CD1c-positive myeloid dendritic cell (primary cell): ENCODE measurements at regions not wholly inside any gene's neighbourhood (a gene's known extent, or its start where the extent isn't known, plus 50 kb on each side); places are given as distances from the start of the nearest gene placed in this dataset.
"Not testable (repeated sequence)": the region's sequence is repeated elsewhere in the genome, so short reads cannot be mapped to it uniquely, and the experiment has no call there.

Experiments used
- DNase-seq: peaks from one replicate; pipeline ENCODE4 v3.0.0-alpha.2; 2016; ENCODE audit errors: extremely low spot score

GRCh38 chr5:67880876-67881275 is 334.7 kb upstream of the PIK3R1 start:
- no peak for DNase-seq

DNA sequence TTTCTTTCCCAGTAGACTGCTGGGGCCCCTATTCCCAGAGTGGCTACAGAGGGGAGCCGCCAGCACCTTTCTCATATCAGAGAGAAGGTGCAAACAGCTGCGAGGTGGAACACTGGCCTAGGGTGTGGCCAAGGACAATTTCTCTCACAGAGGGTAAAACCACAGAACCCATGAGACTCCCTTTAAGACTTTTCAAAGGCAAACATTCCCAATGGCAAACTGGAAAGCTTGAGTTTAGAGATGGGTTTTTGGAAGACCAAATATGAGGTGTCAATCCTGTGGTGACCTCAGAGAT is 335.1 kb upstream of the PIK3R1 start:
- no peak for DNase-seq

GRCh38 chr5:67879620-67880510 is 335.7 kb upstream of the PIK3R1 start:
- DNase-seq = no peak

DNA sequence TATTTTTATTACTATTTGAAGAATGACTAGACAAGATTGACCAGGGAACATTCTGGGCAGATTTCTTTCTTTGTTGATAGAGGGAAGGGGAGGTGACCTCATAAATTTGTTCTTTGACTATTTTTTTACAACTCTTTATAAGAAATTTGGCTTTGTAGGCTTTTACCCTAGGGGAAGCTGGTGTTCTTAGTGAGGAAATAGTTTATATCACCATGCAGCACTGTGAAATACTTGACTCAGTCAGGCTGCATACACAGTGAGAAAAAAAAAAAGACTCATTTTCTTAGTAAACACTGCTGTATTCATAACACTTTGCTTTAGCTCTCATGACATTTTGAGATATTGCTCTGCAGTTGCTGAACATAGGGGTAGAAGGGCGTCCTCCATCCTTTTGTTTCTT is 336.6 kb upstream of the PIK3R1 start:
- no peak for DNase-seq

- no peak for DNase-seq
Measured at GRCh38 chr5:67876371-67876770, 339.2 kb upstream of the PIK3R1 start.

DNA sequence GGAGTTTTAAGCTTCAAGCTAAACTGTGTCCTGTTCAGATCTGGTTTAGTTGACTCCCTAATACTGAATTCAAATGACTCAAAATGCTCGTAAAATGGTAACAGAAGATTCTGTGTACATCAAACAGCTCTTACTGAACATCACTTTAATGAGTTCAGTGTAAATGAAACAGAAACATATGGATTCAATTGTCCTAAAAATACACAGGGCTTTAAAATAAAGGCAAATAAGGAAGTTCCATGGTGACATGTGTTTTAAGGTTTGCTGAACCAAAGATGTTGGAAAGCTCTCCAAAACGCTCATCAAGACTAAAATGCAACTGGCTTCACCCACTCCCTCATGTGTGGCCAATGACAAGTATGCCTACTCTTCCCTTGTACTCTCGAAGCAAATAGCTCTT is 340.0 kb upstream of the PIK3R1 start:
- no peak for DNase-seq

DNA sequence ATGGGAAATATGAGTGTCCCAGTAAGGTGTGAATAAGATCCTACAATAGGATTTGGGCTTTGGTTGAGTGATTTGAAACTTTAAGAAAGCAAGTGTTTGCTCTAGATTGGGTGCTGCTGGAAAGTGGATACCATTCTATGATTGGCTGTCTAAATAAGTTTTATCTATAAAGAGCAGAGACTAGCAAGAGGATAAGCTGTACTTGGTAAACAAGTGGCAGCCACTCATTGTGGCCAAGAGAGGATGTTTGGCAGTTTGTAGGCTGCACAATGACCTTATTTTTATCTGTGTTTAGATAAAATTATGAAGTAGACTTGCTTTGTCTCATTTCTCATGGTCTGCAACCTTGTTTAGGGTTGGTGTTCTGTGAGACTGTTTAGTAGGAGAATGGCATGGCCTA is 341.6 kb upstream of the PIK3R1 start:
- no peak for DNase-seq

- DNase-seq = no peak
Measured at GRCh38 chr5:67870662-67871061, 344.9 kb upstream of the PIK3R1 start.

DNA sequence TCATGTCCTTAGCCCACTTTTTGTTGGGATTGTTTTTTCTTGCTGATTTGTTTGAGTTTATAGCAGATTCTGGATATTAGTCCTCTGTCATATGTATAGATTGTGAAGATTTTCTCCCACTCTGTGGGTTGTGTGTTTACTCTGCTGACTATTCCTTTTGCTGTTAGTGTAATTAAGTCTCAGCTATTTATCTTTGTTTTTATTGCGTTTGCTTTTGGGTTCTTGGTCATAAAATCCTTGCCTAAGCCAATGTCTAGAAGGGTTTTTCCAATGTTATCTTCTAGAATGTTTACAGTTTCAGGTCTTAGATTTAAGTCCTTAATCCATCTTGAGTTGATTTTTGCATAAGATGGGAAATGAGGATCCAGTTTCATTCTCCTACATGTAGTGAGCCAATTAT is 351.2 kb upstream of the PIK3R1 start:
- not testable (repeated sequence) for DNase-seq

GRCh38 chr5:67858471-67859031 is 357.0 kb upstream of the PIK3R1 start:
- DNase-seq = no peak

DNA sequence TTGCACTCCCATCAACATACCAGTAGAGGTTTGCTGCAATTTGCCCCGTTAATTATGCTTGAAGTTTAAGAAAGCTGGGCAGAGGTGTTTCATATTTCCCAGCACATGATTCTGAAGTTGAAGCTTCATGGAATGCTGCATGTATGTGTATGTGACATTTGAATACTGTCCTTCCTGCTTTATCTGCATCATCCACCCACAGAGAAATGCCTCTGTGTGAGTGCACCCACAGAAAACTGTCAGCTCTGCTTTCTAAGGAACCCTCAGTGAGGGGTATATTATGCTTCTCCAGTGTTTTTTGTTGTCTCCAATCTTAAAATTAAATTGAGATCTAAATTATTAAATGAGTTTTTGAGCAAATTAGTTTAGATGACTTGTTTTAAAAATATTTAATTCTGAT is 358.1 kb upstream of the PIK3R1 start:
- no peak for DNase-seq

GRCh38 chr5:67855523-67855922 is 360.0 kb upstream of the PIK3R1 start:
- no peak for DNase-seq

DNA sequence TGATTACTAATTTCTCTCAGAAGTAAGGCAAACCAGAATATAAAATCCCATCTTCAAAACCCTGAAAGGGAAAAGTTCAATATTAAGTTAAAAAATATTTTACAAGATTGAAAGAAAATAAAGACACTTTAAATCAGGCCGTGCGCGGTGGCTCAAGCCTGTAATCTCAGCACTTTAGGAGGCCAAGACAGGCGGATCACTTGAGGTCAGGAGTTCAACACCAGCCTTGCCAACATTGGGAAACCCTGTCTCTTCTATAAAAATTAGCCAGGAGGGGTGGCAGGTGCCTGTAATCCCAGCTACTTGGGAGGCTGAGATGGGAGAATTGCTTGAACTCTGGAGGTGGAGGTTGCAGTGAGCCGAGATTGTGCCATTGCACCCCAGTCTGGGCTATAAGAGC is 364.6 kb upstream of the PIK3R1 start:
- DNase-seq = not testable (repeated sequence)

GRCh38 chr5:67844924-67845323 is 370.6 kb upstream of the PIK3R1 start:
- DNase-seq = no peak

DNA sequence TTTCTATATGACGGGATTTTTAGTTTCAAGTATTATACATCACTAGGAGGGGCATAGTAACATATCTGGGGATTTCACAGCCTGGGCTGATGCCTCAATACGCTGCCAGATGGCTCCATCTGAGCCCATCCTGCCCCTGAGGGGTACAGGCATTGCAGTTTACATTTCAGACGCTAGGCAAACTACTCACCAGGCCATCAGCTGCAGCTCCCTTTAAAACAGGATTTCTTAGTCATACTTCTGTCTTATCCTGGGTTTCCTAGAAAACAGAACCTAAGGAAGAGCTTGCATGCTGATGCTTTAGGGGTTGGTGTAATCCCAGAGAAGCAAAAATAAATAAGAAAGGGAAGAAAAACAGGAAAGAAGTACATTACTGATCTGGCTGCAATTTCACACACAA is 372.8 kb upstream of the PIK3R1 start:
- no peak for DNase-seq

GRCh38 chr5:67837225-67837624 is 378.3 kb upstream of the PIK3R1 start:
- not testable (repeated sequence) for DNase-seq

- not testable (repeated sequence) for DNase-seq
Measured at GRCh38 chr5:67836496-67836895, 379.1 kb upstream of the PIK3R1 start.

- DNase-seq = no peak
Measured at GRCh38 chr5:67831048-67831447, 384.5 kb upstream of the PIK3R1 start.

- DNase-seq = no peak
Measured at GRCh38 chr5:67827541-67827940, 388.0 kb upstream of the PIK3R1 start.

- DNase-seq = no peak
Measured at GRCh38 chr5:67824852-67825251, 390.7 kb upstream of the PIK3R1 start.

DNA sequence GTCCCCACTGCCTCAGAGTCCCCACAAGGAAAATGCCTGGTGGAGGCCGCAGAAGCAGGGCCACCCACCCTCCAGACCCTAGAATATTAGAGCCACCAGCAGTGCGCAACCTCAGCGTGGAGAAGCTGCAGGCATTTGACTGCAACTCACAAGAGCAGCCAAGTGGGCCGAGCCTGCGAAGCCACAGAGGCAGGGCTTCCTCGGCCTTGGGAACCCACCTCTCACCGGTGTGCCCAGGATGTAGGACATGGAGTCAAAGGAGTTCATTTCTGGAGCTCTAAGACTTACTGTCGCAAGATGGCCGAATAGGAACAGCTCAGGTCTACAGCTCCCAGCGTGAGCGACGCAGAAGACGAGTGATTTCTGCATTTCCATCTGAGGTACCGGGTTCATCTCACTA is 397.9 kb upstream of the PIK3R1 start:
- no peak for DNase-seq

- no peak for DNase-seq
Measured at GRCh38 chr5:67816456-67816855, 399.1 kb upstream of the PIK3R1 start.

DNA sequence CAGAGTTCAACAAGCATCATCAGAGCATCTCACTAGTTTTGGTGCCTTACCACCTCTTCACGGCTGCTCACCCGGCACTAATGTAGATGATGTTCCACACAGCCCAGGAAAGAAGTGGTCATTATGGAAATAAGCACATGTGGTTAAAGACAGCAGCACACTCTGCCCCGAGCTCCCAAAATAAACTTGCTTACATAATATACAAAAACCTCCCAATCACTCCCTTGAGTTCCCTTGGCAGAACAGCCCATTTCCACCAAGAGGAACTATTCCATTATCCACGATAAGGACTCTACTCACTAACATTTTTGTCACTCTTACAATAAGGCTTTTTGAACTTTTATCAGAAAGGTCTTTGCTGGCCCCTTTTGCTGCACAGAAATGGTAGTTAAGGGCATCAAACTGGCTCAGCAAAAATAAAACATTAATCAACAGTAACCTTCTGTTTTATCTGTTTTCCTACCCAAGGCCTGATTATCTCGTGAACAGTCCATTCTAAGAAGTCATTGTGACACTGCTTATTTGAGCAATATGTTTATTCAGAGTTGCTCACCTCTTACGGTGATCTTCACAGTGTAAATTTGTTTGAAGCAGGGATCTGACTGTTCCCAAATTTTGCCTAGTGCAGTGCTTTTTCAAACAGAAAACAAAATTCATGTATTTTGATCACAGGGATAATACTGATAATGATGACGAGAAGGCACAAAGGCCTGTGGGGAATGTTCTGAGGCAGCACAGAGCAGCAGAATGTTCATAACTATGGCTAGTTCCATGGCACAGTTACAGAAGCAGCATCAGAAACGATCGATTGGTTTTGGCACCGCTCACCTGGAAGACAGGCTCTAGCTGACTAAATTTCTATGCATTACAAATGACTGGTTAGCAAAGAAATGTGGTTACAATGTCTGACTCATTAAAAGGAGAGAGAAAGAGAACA is 399.8 kb upstream of the PIK3R1 start:
- no peak for DNase-seq
